WTC11 (cell line): ENCODE measurements at regions not wholly inside any gene's neighbourhood (a gene's known extent, or its start where the extent isn't known, plus 50 kb on each side); places are given as distances from the start of the nearest gene placed in this dataset.

Source experiments
- ATAC-seq: fragments of 200-7000 bp; cut with Tn5 transposase; 2 replicates; pipeline ENCODE4 v1.10.0; 2021; ENCODE audit warnings: mild to moderate bottlenecking, moderate library complexity
- CTCF ChIA-PET: fragments of 300-600 bp; sonication (Branson Sonifier 250); formaldehyde crosslinking; loops from one replicate; lab custom pipeline; 2021; ENCODE audit warnings: antibody characterized with exemption; lab: Charles Lee
- POLR2A ChIA-PET: fragments of 350-600 bp; sonication (Branson Sonifier 250); formaldehyde crosslinking; loops from one replicate; lab custom pipeline; 2021; ENCODE audit warnings: antibody characterized with exemption; lab: Charles Lee
- DNase-seq: peaks from one replicate; pipeline ENCODE4 v3.0.0; 2021; ENCODE audit warnings: low spot score
- H3K27ac Mint-ChIP-seq: 2 replicates; pipeline ENCODE4 v1.8.0; 2021; ENCODE audit warnings: mixed read lengths
- H3K27me3 Mint-ChIP-seq: 2 replicates; pipeline ENCODE4 v1.8.0; 2021; ENCODE audit warnings: low read depth, mild to moderate bottlenecking, moderate library complexity, mixed read lengths
- H3K36me3 Mint-ChIP-seq: 2 replicates; pipeline ENCODE4 v1.8.0; 2021; ENCODE audit warnings: mixed read lengths
- H3K4me1 Mint-ChIP-seq: 2 replicates; pipeline ENCODE4 v1.8.0; 2022; ENCODE audit warnings: mixed read lengths
- H3K4me3 Mint-ChIP-seq: 2 replicates; pipeline ENCODE4 v1.8.0; 2021; ENCODE audit warnings: mild to moderate bottlenecking, moderate library complexity, mixed read lengths
- H3K9me3 Mint-ChIP-seq: 2 replicates; pipeline ENCODE4 v1.8.0; 2021; ENCODE audit warnings: mixed read lengths
- CBFB ChIP-seq: sonication (generic); formaldehyde crosslinking; IDR thresholded peaks from 2 replicates; pipeline ENCODE4 v1.8.1; 2022; ENCODE audit warnings: mild to moderate bottlenecking, low read depth, missing genetic modification reagents
- CREM ChIP-seq: sonication (generic); formaldehyde crosslinking; IDR thresholded peaks from 2 replicates; pipeline ENCODE4 v1.8.1; 2022; ENCODE audit warnings: mild to moderate bottlenecking, missing genetic modification reagents, moderate library complexity
- E2F1 ChIP-seq: sonication (generic); formaldehyde crosslinking; IDR thresholded peaks from 2 replicates; pipeline ENCODE4 v1.8.0; 2022; ENCODE audit warnings: mild to moderate bottlenecking, missing genetic modification reagents
- E2F5 ChIP-seq: sonication (generic); formaldehyde crosslinking; IDR thresholded peaks from 2 replicates; pipeline ENCODE4 v1.8.1; 2022; ENCODE audit warnings: mild to moderate bottlenecking, moderate library complexity, missing genetic modification reagents
- EMX1 ChIP-seq: fragments of 250-450 bp; sonication (Bioruptor Pico); IDR thresholded peaks from 2 replicates; pipeline ENCODE4 v1.8.0; 2021; ENCODE audit warnings: mild to moderate bottlenecking
- ESRRA ChIP-seq: sonication (generic); formaldehyde crosslinking; IDR thresholded peaks from 2 replicates; pipeline ENCODE4 v1.8.1; 2022; ENCODE audit warnings: mild to moderate bottlenecking, missing genetic modification reagents, borderline replicate concordance
- FOXJ3 ChIP-seq: sonication (generic); formaldehyde crosslinking; IDR thresholded peaks from 2 replicates; pipeline ENCODE4 v1.9.0; 2021; ENCODE audit warnings: missing genetic modification reagents, mild to moderate bottlenecking, borderline replicate concordance
- GABPB1 ChIP-seq: sonication (generic); formaldehyde crosslinking; IDR thresholded peaks from 2 replicates; pipeline ENCODE4 v1.8.1; 2023; ENCODE audit warnings: mild to moderate bottlenecking, missing genetic modification reagents
- GTF2I ChIP-seq: fragments of 250-450 bp; sonication (Bioruptor Pico); conservative IDR thresholded peaks from 2 replicates; pipeline ENCODE4 v1.4.0; 2021; ENCODE audit warnings: mild to moderate bottlenecking
- HMGA2 ChIP-seq: fragments of 250-450 bp; sonication (Bioruptor Pico); IDR thresholded peaks from 2 replicates; pipeline ENCODE4 v1.4.0; 2021; ENCODE audit warnings: mild to moderate bottlenecking, moderate library complexity
- HMGXB4 ChIP-seq: sonication (generic); formaldehyde crosslinking; IDR thresholded peaks from 2 replicates; pipeline ENCODE4 v1.8.1; 2023; ENCODE audit warnings: mild to moderate bottlenecking, moderate library complexity, missing genetic modification reagents
- IRF1 ChIP-seq: sonication (generic); formaldehyde crosslinking; IDR thresholded peaks from 2 replicates; pipeline ENCODE4 v1.8.0; 2023; ENCODE audit warnings: missing genetic modification reagents
- MAX ChIP-seq: sonication (generic); formaldehyde crosslinking; IDR thresholded peaks from 2 replicates; pipeline ENCODE4 v1.8.0; 2022; ENCODE audit warnings: mild to moderate bottlenecking, missing genetic modification reagents
- MLX ChIP-seq: sonication (generic); formaldehyde crosslinking; IDR thresholded peaks from 2 replicates; pipeline ENCODE4 v1.8.1; 2023; ENCODE audit warnings: mild to moderate bottlenecking, missing genetic modification reagents, moderate library complexity
- MYBL2 ChIP-seq: sonication (generic); formaldehyde crosslinking; IDR thresholded peaks from 2 replicates; pipeline ENCODE4 v1.8.1; 2023; ENCODE audit warnings: mild to moderate bottlenecking, moderate library complexity, missing genetic modification reagents
- NFYB ChIP-seq: sonication (generic); formaldehyde crosslinking; conservative IDR thresholded peaks from 2 replicates; pipeline ENCODE4 v1.8.0; 2022; ENCODE audit warnings: low read depth, missing genetic modification reagents
- NR1H2 ChIP-seq: sonication (generic); formaldehyde crosslinking; IDR thresholded peaks from 2 replicates; pipeline ENCODE4 v1.9.0; 2021; ENCODE audit warnings: mild to moderate bottlenecking, moderate library complexity, missing genetic modification reagents
- PRRX2 ChIP-seq: fragments of 250-450 bp; sonication (Bioruptor Pico); IDR thresholded peaks from 2 replicates; pipeline ENCODE4 v1.8.0; 2021; ENCODE audit warnings: mild to moderate bottlenecking
- SP1 ChIP-seq: sonication (generic); formaldehyde crosslinking; conservative IDR thresholded peaks from 2 replicates; pipeline ENCODE4 v1.8.1; 2022; ENCODE audit warnings: missing genetic modification reagents
- STAT6 ChIP-seq: sonication (generic); formaldehyde crosslinking; conservative IDR thresholded peaks from 2 replicates; pipeline ENCODE4 v1.8.1; 2023; ENCODE audit warnings: mild to moderate bottlenecking, low read depth, missing genetic modification reagents, moderate library complexity
- ZBTB43 ChIP-seq: sonication (generic); formaldehyde crosslinking; IDR thresholded peaks from 2 replicates; pipeline ENCODE4 v1.8.1; 2023; ENCODE audit warnings: mild to moderate bottlenecking, missing genetic modification reagents
- ZNF317 ChIP-seq: sonication (generic); formaldehyde crosslinking; IDR thresholded peaks from 2 replicates; pipeline ENCODE4 v1.8.1; 2023; ENCODE audit warnings: low read depth, mild to moderate bottlenecking, moderate library complexity, missing genetic modification reagents, borderline replicate concordance
- ZNF423 ChIP-seq: fragments of 250-450 bp; sonication (Bioruptor Pico); IDR thresholded peaks from 2 replicates; pipeline ENCODE4 v2.1.2; 2022; ENCODE audit warnings: mild to moderate bottlenecking, moderate library complexity

- DNase-seq: peak; percentile 18
- Mint-ChIP-seq H3K27me3 (no peaks in the 10 kb centered on the region), H3K27ac (peak overlapping the region; percentile 85), H3K4me3 (0 out of 2 replicates have a peak overlapping the region, but pooled peaks have one; percentile 18), H3K36me3 (peaks cover 2% of the 10 kb centered on the region; the same call in 1 of the 2 replicates), H3K9me3 (peaks cover 20% of the 10 kb centered on the region), H3K4me1 (peaks cover 27% of the 10 kb centered on the region)
- TF ChIP-seq ZBTB43 (CRISPR knock-in tag): no peak
- no peak for TF ChIP-seq ESRRA (CRISPR knock-in tag)
- TF ChIP-seq IRF1 (CRISPR knock-in tag): no peak
- no peak for TF ChIP-seq MYBL2 (CRISPR knock-in tag)
- TF ChIP-seq HMGA2 (CRISPR knock-in tag): no peak
- no peak for TF ChIP-seq SP1 (CRISPR knock-in tag)
- TF ChIP-seq PRRX2 (CRISPR knock-in tag): no peak
- TF ChIP-seq NFYB (CRISPR knock-in tag): no peak
- TF ChIP-seq GTF2I (CRISPR knock-in tag): no peak
- TF ChIP-seq MAX (CRISPR knock-in tag): no peak
- no peak for TF ChIP-seq CBFB (CRISPR knock-in tag)
- TF ChIP-seq HMGXB4 (CRISPR knock-in tag): no peak
- ATAC-seq: peak; percentile 100
- CTCF ChIA-PET: no interaction called here
- POLR2A ChIA-PET: no interaction called here
Observed at GRCh38 chrX:67094061-67094460, 449.8 kb upstream of the AR start.

GRCh38 chrX:67050760-67051159, 411.9 kb upstream of the EDA2R start:
- DNase-seq (no peak), ATAC-seq (no peak)
- CTCF ChIA-PET: no interaction called here
- TF ChIP-seq GABPB1 (no peak), GTF2I (CRISPR knock-in tag) (no peak), ZNF317 (no peak), E2F5 (CRISPR knock-in tag) (no peak), CREM (CRISPR knock-in tag) (no peak), NR1H2 (no peak), HMGXB4 (CRISPR knock-in tag) (no peak), MLX (CRISPR knock-in tag) (no peak), EMX1 (CRISPR knock-in tag) (no peak), FOXJ3 (no peak), ZNF423 (CRISPR knock-in tag) (no peak), SP1 (CRISPR knock-in tag) (no peak), HMGA2 (CRISPR knock-in tag) (no peak), STAT6 (CRISPR knock-in tag) (no peak), NFYB (CRISPR knock-in tag) (no peak), E2F1 (no peak)
- H3K27ac Mint-ChIP-seq: no peak overlapping the region
- H3K4me1 Mint-ChIP-seq: no peaks in the 10 kb centered on the region
- no peaks in the 10 kb centered on the region for H3K9me3 Mint-ChIP-seq
- no peaks in the 10 kb centered on the region for H3K27me3 Mint-ChIP-seq
- H3K36me3 Mint-ChIP-seq: no peaks in the 10 kb centered on the region
- POLR2A ChIA-PET: no interaction called here
- no peak overlapping the region for H3K4me3 Mint-ChIP-seq
